ENCODE measurements at regions not wholly inside any gene's neighbourhood (a gene's known extent, or its start where the extent isn't known, plus 50 kb on each side); places are given as distances from the start of the nearest gene placed in this dataset.
A peak's percentile ranks its signal among the peaks of the same experiment; 100 is the strongest.

DNA sequence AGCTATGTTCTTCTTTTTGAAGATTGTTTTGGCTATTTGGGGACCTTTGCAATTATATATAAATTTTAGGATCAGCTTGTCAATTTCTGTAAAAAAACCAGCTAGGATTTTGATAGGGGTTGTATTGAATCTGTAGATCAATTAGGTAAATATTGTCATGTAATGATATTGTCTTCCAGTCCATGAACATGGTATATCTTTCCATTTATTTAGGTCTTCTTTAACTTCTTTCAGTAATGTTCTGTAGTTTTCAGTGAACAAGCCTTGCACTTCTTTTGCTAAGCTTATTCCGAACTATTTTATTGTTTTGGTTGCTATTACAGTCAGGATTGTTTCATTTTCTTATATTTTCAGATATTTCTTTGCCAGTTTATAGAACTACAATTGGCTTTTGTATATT is 175.8 kb upstream of the RARB start:
- no peak for DNase-seq (ENCODE audit: low read depth)
- no peak overlapping the region for H3K4me3 ChIP-seq (ENCODE audit: low read depth, low read length)
- TF ChIP-seq, protein P1, sequence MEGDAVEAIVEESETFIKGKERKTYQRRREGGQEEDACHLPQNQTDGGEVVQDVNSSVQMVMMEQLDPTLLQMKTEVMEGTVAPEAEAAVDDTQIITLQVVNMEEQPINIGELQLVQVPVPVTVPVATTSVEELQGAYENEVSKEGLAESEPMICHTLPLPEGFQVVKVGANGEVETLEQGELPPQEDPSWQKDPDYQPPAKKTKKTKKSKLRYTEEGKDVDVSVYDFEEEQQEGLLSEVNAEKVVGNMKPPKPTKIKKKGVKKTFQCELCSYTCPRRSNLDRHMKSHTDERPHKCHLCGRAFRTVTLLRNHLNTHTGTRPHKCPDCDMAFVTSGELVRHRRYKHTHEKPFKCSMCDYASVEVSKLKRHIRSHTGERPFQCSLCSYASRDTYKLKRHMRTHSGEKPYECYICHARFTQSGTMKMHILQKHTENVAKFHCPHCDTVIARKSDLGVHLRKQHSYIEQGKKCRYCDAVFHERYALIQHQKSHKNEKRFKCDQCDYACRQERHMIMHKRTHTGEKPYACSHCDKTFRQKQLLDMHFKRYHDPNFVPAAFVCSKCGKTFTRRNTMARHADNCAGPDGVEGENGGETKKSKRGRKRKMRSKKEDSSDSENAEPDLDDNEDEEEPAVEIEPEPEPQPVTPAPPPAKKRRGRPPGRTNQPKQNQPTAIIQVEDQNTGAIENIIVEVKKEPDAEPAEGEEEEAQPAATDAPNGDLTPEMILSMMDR (IDR thresholded peaks at IDR 0.05; ENCODE audit: insufficient read depth, low read length), result no peak

DNA sequence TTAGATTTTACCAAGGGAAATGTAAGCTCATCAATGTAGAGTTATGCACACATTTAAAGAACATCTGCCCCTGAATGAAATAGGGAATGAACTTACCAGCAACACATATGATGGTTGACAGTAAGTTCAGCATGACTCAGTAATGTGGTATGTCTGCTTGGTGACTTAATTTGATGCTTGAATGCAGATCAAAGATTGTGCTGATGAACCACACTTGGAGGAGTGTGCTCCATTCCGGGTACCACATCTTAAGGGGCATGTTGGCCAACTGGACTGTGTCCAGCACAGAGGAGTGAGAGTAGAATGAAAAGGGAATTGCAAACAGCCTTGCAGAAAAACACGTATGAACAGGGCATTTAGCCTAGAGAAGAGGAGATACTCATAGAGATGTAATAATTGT is 171.0 kb upstream of the RARB start:
- TF ChIP-seq, protein P1 (IDR thresholded peaks at IDR 0.05; ENCODE audit: insufficient read depth, low read length), result no peak
- DNase-seq (ENCODE audit: low read depth), result peak; percentile 20
- no peak overlapping the region for H3K4me3 ChIP-seq (ENCODE audit: low read depth, low read length)

DNA sequence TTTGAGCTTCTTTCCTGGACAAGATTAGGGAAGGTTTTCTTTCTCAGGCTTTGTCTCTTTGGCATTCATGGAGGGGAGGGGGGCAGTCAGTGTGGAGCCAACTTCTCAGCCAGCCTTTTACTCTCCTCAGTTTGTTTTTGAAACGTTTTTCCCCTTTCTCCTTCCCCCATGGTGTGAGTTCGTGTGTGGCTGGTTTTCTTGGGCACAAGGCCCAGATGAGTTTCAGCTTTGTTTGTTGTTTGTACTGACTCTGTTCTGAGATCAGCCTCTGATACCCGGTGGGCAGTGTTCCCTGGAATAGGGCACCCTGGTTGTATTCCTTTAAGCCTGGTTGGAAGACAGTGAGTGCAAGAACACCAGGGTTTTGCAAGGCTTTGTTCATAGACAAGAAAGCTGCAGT is 168.2 kb upstream of the RARB start:
- TF ChIP-seq, protein P1 (IDR thresholded peaks at IDR 0.05; ENCODE audit: insufficient read depth, low read length), result no peak
- no peak for DNase-seq (ENCODE audit: low read depth)
- H3K4me3 ChIP-seq (ENCODE audit: low read depth, low read length), result no peak overlapping the region

DNA sequence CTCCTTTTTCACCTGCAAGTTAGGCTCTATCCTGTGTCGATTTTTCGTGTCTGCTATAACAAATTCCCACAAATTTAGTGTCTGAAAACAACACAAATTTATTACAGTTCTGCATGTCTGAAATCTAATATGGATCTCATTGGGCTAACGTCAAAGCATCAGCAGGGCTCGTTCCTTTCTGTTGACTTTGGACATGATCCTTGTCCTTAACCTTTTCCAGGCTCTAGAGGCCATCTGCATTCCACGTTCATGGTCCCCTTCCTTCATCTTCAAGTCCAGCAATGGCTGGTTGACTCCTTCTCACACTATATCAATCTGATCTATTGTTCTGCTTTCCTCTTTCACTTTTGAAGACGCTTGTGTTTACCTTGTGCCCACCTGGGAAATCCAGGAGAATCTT is 165.7 kb upstream of the RARB start:
- TF ChIP-seq, protein P1 (IDR thresholded peaks at IDR 0.05; ENCODE audit: insufficient read depth, low read length), result no peak
- DNase-seq (ENCODE audit: low read depth), result no peak

DNA sequence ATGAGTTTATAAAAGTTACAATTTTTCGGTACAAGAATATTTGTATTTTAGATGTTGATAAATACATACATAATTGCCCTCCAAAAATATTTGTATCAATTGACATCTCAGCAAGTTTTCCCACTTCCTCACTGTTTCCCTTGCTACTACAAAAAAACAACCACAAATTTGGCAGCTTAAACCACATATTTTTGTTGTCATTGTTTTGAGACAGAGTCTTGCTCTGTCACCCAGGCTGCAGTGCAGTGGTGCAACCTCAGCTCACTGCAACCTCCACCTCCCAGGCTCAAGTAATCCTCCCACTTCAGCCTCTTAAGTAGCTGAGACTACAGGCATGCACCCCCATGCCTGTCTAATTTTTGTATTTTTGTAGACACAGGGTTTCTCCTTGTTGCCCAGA is 162.8 kb upstream of the RARB start:
- TF ChIP-seq, protein P1 (IDR thresholded peaks at IDR 0.05; ENCODE audit: insufficient read depth, low read length), result no peak
- no peak overlapping the region for H3K4me3 ChIP-seq (ENCODE audit: low read depth, low read length)
- DNase-seq (ENCODE audit: low read depth), result no peak

More for the DNA sequence above, 165.7 kb upstream of the RARB start:
- no peak overlapping the region for H3K4me3 ChIP-seq (ENCODE audit: low read depth, low read length)

DNA sequence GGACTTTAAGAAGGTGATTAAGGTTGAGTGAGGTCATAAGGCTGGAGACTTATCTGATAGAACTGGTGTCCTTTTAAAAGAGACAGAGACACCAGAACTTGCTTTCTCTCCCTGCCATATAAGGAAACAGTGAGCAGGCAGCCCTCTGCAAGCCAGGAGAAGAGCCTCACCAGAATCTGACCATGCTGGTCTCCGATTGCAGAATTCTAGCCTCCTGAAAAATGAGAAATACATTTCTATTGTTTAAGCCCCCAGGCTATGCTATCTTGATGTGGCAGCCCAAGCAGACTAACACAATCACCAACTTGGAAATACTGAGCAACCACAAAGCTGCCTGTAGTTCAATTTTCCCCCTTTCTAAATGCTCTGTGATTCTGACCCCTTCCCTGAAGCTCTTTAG is 161.4 kb upstream of the RARB start:
- H3K4me3 ChIP-seq (ENCODE audit: low read depth, low read length), result no peak overlapping the region
- no peak for DNase-seq (ENCODE audit: low read depth)
- TF ChIP-seq, protein P1 (IDR thresholded peaks at IDR 0.05; ENCODE audit: insufficient read depth, low read length), result no peak

DNA sequence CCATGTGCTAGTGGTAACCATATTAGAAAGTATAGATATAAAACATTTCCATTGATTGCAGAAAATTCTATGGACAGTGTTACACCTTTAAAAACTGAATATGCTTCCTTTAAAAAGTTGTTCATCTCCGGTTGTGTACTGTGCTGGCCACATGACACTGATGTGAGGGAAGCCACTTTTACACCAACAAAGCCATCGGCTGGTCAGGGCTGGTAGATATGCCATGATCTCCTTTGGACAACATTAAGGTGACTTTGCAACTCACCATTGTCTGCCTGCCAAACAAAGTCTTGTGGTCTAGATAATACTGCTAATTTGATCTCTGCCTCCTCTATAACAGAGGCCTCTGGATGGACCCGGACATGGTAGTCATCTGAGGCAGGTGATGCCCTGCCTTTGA is 156.0 kb upstream of the RARB start:
- TF ChIP-seq, protein P1 (IDR thresholded peaks at IDR 0.05; ENCODE audit: insufficient read depth, low read length), result no peak
- H3K4me3 ChIP-seq (ENCODE audit: low read depth, low read length), result no peak overlapping the region
- no peak for DNase-seq (ENCODE audit: low read depth)
